ENCODE measurements at regions not wholly inside any gene's neighbourhood (a gene's known extent, or its start where the extent isn't known, plus 50 kb on each side); places are given as distances from the start of the nearest gene placed in this dataset.

DNA sequence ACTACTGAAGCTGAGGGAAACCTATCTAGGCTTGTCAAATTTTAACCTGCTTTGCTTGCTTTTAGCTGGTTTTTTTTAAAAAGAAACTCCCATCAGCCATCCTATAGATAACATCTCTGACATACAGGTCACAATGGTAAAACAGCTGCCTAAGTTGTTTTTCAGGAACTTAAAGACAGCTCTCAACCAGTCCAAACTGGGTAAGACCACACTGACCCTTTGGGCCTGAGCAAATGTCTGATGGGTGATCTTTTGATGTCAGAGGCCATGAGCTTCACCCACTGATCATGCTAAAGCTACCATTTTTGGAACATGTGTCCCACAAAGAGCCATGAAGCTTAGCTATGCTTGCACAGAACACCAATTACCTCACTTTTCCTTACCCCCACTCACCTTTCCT, 50.0 kb upstream of the TANC1 start:
- no peaks in the 10 kb centered on the region for H3K36me3 Mint-ChIP-seq
- peaks cover 15% of the 10 kb centered on the region for H3K27me3 Mint-ChIP-seq
- no peak for DNase-seq
- H3K9me3 Mint-ChIP-seq, result no peaks in the 10 kb centered on the region
- CTCF ChIA-PET, result no interaction called here
- H3K27ac Mint-ChIP-seq, result no peak overlapping the region
- H3K4me1 Mint-ChIP-seq, result no peaks in the 10 kb centered on the region
- no peak overlapping the region for H3K4me3 Mint-ChIP-seq
